ENCODE measurements at regions not wholly inside any gene's neighbourhood (a gene's known extent, or its start where the extent isn't known, plus 50 kb on each side); places are given as distances from the start of the nearest gene placed in this dataset.

- Histone ChIP-seq H2AK5ac (ENCODE audit: low read depth, low read length) (0 out of 2 replicates have a peak overlapping the region, but pooled peaks have one; percentile 5), H3K27ac (ENCODE audit: low read depth, low read length) (no peak overlapping the region), H3K4me3 (ENCODE audit: extremely low read depth in 1 of 4, insufficient read depth in 2 of 4, low read depth in 3 of 4, low read length in 4 of 4) (no peak overlapping the region), H3K4me2 (ENCODE audit: insufficient read depth in 1 of 2, low read depth in 2 of 2, low read length in 2 of 2) (no peak overlapping the region), H3K9ac (replicated peaks in 1 of 4; ENCODE audit: extremely low read depth in 1 of 4, low read depth in 3 of 4, low read length in 3 of 4) (no peak overlapping the region), H2BK12ac (ENCODE audit: low read depth, low read length) (no peak overlapping the region), H2BK120ac (replicated peaks; ENCODE audit: low read depth, low read length) (no peak overlapping the region), H3K9me3 (ENCODE audit: insufficient read depth in 2 of 2, low read depth in 1 of 2, low read length in 1 of 2) (no peaks in the 10 kb centered on the region), H3K14ac (ENCODE audit: insufficient read length) (no peak overlapping the region), H3K18ac (ENCODE audit: extremely low read depth, low read length) (no peak overlapping the region), H3K36me3 (ENCODE audit: control insufficient read depth in 2 of 4, insufficient read depth in 4 of 4, low read length in 3 of 4) (no peaks in the 10 kb centered on the region), H3K4me1 (replicated peaks in 1 of 4; ENCODE audit: control insufficient read depth in 3 of 4, insufficient read depth in 4 of 4, low read length in 3 of 4) (no peaks in the 10 kb centered on the region), H2BK15ac (ENCODE audit: low read length) (no peak overlapping the region), H4K5ac (ENCODE audit: insufficient read length, low read depth, low read length) (no peak overlapping the region), H2BK5ac (ENCODE audit: low read depth, low read length) (no peak overlapping the region), H4K91ac (replicated peaks; ENCODE audit: insufficient read length, low read length) (no peak overlapping the region), H4K8ac (ENCODE audit: extremely low read depth, insufficient read depth, low read length) (no peak overlapping the region), H4K20me1 (replicated peaks in 1 of 2; ENCODE audit: control insufficient read depth in 1 of 2, insufficient read depth in 2 of 2, low read length in 2 of 2) (no peaks in the 10 kb centered on the region), H3K23ac (ENCODE audit: insufficient read length) (no peak overlapping the region), H3K79me2 (ENCODE audit: control insufficient read depth in 1 of 2, insufficient read depth in 2 of 2, low read length in 2 of 2) (no peaks in the 10 kb centered on the region), H3K27me3 (replicated peaks in 1 of 4; ENCODE audit: control insufficient read depth in 3 of 4, extremely low read depth in 1 of 4, insufficient read depth in 3 of 4, low read length in 3 of 4) (no peaks in the 10 kb centered on the region; a peak in 1 of 7 replicates), H3K56ac (replicated peaks; ENCODE audit: insufficient read length, low read depth, low read length) (no peak overlapping the region), H3K79me1 (ENCODE audit: low read depth, low read length) (no peaks in the 10 kb centered on the region), H3K23me2 (ENCODE audit: low read depth, low read length) (no peaks in the 10 kb centered on the region), H2AFZ (ENCODE audit: low read length) (no peak overlapping the region), H2BK20ac (ENCODE audit: low read length) (no peak overlapping the region), H3K4ac (replicated peaks; ENCODE audit: insufficient read length, low read depth, low read length) (no peak overlapping the region)
- 92% methylated on average over 4 of the region's 4 CpGs; no CpG with 5 or more reads in 1 of the 2 experiments for WGBS, 2 experiments (ENCODE audit: extremely low coverage in 1 of 2, insufficient coverage in 1 of 2, insufficient read length in 1 of 2, insufficient replicate concordance in 2 of 2, low coverage in 1 of 2, low lambda C conversion rate in 2 of 2, missing lambda C conversion rate in 1 of 2)
- no peak for DNase-seq (ENCODE audit: low read depth in 1 of 2, low spot score in 2 of 2)
- no peak for FAIRE-seq
- CTCF ChIA-PET (ENCODE audit: partially characterized antibody) = interaction anchor here (1.1 to 2.3 kb wide), 2 partner anchors 12 to 14 kb away, joined by 3 to 8 read pairs; no protein-coding TSS in a partner anchor
- no peak for TF ChIP-seq RXRA (IDR thresholded peaks at IDR 0.05; ENCODE audit: insufficient read depth, low read depth, low read length)
- no peak for TF ChIP-seq CHD2 (IDR thresholded peaks at IDR 0.05; ENCODE audit: low read length)
- POLR2A ChIA-PET (ENCODE audit: partially characterized antibody) = no interaction called here
These were observed 79.5 kb downstream of the FOXA2 start for GRCh38 chr20:22504829-22505377.

Data from H1 (cell line).